NCI-H187 treated with DMSO at 0.1 percent for 48 hours (cell line): ENCODE measurements at regions not wholly inside any gene's neighbourhood (a gene's known extent, or its start where the extent isn't known, plus 50 kb on each side); places are given as distances from the start of the nearest gene placed in this dataset.

Source experiments
- DNase-seq: peaks from one replicate; lab custom pipeline; 2025; lab: John Stamatoyannopoulos, UW

DNA sequence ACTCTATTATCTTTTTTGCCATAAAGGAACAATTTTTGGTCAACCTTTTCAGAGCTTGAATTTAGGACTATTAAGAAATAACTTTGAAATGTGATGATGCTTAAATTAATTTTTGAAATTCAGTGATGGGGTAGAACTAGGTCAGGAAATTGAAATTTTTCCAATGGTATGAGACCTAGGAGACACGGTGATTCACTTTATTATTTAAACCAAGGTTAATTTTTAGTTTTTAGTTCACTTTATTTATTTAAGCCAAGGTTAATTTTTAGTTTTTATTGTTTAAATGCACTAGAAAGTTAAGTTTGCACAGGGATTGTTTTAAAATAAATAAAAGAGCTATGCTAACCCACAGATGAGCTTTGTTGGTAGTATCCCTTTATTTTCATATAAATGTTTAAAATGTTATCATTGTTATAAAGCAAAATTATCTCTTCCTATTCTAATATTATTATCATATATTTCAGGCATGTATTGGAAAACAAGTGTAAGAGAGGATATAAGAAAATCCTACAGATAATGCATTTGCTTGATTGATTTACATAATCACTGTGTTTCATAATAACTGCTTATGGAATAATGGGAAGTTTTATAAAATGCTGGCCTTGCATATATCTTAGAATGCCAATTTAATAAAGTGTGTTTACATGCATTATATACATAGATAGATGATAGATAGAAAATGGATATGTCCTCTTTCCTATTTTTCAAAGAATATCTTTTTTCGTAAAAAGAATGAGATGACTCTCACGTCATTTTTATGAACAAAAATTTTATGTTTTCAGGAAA is 163.6 kb downstream of the HGF start:
- DNase-seq, result no peak

DNA sequence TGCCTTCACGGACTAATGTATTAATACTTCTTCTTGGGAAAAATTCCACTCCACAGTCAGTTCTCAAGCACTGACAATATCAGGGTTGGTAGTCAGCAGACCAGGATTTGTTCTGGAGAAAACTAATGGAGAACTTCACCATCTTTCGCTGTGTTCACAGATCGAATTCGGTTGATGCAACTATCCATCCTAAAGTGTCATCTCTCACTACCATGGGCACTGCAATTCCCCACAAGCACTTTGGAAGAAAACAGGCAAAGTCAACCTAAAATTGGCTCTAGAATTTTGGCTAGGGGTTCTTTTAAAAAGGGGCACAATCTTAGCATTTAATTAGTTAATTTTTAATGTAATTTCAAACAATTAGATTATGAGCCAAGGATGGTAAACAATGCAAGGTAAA is 164.4 kb downstream of the HGF start:
- DNase-seq, result no peak

- DNase-seq, result no peak
Observed at GRCh38 chr7:81604808-81605174, 165.1 kb downstream of the HGF start.

GRCh38 chr7:81604075-81604807 is 165.6 kb downstream of the HGF start:
- DNase-seq, result no peak

GRCh38 chr7:81600608-81601007 is 169.2 kb downstream of the HGF start:
- no peak for DNase-seq

DNA sequence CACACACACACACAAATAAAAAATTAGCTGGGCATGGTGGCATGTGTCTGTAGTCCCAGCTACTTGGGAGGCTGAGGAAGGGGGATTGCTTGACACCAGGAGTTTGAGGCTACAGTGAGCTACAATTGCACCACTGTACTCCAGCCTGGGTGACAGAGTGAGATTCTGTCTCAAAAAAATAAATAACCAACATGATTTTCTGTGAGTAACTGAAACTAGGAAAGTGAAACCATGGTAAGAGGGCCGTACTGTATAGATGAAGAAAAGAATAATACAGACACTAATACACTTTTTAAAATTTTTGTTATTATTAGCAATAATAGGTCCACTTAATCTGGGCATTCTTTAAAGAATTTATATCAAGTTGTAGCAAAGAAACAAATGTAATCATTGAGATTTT is 170.9 kb downstream of the HGF start:
- no peak for DNase-seq

GRCh38 chr7:81594767-81595166 is 175.1 kb downstream of the HGF start:
- no peak for DNase-seq

DNA sequence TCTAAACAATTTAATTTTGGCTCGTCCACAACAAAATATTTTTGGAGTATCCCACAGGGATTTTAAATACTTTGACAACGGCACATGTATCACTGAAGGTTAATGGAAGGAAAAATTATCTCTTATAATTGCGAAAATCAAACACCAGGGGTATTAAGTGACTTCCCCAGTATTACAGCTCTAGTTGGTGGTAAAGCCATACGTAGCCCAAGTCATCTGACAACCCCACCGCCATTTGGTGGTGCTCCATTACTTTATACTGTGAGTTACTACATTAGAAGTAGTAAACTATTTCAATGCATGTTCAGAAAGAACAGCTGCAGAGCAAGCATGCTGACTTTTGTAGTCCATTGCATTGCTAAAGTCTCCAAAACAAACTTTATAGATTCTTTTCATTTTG is 179.7 kb downstream of the HGF start:
- DNase-seq, result no peak

GRCh38 chr7:81584667-81585066 is 185.2 kb downstream of the HGF start:
- no peak for DNase-seq

DNA sequence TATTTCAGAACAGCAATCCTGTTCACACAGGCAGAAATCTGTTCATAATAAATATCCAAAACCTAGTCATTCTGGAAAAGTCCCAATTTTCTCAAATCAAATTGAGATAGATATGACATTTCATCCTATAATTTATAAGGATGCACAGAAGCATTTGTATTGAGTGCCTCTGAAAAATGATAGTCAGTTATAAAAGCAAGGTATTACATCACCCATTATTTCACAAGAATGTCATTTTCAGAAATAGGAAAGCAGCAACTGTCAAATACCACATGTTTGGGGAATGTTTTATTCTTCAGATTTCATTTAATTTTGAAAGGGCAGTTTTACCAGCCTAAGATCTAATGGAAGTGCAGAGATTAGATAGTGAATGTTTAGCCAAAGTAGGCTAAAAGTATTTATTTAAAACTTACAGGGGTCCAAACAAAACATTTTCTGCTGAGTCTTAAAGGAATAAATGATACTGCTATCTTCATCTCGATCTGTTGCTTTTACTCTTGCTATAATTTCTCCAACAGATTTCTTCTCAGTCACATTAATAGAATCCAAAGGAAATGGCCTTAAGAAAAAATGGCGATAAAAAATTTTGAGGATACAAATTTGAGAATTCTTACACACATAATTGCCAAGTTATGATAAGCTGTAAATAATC is 185.8 kb downstream of the HGF start:
- DNase-seq, result no peak

GRCh38 chr7:81583090-81583489 is 186.8 kb downstream of the HGF start:
- no peak for DNase-seq

GRCh38 chr7:81577642-81578340 is 192.1 kb downstream of the HGF start:
- DNase-seq, result no peak

DNA sequence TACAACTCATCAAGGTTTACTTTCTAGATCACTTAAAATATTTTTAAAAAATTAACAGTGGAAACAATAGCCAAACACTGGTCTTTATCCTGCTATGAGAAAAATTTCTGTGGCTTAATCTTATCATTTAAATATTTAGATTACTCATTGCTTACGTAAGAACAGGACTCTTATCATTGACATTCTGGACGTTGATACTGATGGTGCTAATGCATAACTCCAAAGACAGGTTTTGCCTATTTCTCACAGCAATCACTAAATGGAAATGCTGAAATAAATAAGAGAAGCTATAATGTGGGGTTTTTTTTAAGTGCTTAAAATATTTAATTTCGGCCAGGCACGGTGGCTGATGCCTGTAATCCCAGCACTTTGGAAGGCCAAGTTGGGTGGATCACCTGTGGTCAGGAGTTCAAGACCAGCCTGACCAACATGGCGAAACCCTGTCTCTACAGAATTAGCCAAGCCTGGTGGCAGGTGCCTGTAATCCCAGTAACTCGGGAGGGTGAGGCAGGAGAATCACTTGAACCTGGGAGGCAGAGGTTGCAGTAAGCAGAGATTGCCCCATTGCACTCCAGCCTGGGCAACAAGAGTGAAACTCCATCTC is 195.0 kb downstream of the HGF start:
- DNase-seq, result no peak

DNA sequence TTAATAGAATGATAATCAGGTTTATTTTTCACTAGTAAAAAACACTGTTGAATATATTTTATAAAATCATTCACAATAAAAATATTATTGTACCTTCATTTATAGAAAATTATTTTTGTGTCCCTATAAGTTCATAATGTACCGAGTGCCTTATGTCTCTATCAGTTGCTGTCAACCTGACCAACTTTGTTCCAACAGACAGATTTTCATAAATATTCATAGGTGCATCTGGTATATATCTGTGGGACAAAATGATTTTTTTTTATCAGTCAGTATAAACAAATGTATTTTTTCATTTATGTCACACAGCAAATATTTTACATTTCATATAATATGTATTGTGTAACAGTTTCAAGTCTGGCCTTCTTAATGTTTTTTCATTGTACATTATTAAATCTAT is 195.9 kb downstream of the HGF start:
- no peak for DNase-seq

DNA sequence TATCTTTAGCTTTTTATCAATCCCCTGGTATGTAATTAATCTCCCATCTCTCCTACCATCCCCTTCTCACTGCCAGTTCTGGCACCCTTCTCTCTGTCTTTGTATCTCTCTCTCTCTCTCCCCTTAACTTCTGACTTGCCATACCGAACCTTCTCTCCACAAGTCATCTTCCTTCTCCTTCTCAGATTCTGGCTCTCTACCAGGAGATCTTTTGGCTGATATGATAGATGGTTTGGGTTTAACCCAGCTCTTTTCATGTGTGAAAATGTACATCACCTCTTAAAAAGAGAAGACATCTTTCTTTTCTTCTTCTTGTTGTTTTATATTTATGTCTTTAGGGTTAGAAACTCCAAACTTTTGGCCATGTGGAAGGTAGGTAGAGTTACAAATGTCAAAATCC is 196.7 kb downstream of the HGF start:
- no peak for DNase-seq

DNA sequence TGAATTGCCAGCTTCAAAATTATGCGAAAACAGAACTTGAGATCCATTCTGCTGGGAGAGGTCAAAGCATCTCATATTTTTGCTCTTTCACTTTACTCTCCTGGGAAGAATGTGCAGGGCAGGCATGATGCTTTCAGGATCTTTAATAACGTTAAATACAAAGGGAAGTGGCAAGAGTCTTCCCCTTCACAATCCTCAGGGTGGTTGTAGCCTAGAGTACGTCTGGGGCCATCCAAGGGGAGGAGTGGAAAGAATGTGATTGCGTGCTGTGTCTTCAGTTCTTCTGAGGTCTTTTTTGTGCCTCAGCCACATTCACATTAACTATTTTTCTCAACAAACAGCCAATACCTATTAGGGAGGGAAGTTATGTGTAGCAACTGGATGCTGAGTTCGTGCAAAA is 207.3 kb downstream of the HGF start:
- DNase-seq, result no peak

DNA sequence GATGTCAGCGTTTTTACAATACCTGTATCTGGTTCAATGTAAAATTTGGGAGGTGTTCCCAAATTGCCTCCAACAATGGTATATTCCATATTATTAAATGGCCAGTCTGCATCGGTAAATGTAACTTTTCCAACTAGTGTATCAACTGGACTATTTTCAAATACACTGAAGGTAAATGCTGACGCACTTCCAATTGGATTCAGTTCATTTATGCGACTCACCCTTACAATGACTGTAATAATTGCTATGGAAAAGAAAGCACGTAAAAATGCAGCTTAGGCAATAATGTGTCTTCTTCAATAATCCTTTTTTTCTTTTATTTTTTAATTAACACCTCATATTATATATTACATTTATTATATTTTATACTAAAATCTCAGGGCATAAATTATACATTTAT is 209.1 kb downstream of the HGF start:
- DNase-seq, result no peak

DNA sequence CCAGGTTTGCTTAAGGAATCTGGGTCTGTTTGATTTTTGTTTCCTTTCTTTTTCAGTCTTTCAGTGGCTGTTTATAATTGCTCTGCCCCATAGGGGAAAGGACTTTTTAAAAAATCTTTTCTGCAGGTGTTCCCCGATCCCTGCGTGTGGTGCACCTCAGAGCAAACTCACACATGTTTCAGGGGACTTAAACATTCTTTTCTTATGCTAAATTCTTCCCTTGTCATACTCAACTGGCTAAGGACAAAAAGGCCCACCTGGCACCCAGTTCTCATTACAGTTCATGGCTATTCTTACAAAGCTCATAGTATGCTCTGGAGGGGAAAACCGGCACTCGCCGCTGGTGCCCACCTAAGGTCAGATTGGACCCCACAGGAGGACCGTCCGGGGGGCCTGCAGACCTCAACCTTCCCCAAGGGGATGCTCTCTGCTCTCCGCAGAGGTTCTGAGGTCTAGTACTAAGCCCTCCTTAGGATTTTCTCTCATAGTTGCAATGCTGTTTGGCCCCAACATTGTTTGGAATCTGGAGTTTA is 220.3 kb downstream of the HGF start:
- DNase-seq, result no peak

DNA sequence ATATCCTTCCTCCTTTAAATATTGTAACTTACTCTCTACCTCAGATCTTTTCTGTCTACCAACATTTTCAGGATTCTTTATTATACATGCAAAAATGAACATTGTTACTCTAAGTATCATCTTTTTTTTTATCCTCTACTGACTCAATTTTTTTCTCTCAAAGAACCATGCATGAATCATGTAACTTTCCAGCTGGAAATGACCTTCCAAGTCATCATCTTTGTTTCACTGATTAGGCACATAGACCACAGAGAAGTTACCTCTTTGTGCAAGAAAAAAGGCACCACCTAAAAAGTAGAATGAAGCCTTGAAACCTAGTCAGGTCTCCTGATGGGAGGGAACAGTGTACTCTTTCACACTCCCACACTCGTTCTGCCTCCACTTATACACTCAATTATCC is 234.9 kb downstream of the HGF start:
- DNase-seq, result no peak

- no peak for DNase-seq
Observed at GRCh38 chr7:81534446-81534845, 235.4 kb downstream of the HGF start.

DNA sequence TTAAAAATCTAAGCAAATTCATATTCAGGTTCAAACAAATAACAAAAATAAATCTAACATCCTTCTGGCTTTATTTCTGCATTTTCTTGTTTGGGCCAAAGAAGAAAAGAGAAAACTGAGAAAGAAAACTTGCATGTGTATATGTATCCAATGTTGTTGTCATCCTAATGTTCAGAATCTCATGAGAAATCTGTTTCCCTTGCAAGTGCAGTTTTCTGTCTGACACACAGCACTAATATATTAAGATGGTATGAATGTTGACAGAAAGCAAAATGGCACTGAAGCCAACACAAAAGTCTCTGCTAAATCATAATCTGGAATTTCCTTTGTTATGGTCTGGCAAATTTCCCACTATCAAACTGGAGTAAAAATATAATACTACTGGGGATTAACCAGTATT is 235.9 kb downstream of the HGF start:
- no peak for DNase-seq

GRCh38 chr7:81533426-81533825 is 236.4 kb downstream of the HGF start:
- DNase-seq, result no peak
